ENCODE measurements at regions not wholly inside any gene's neighbourhood (a gene's known extent, or its start where the extent isn't known, plus 50 kb on each side); places are given as distances from the start of the nearest gene placed in this dataset.

DNA sequence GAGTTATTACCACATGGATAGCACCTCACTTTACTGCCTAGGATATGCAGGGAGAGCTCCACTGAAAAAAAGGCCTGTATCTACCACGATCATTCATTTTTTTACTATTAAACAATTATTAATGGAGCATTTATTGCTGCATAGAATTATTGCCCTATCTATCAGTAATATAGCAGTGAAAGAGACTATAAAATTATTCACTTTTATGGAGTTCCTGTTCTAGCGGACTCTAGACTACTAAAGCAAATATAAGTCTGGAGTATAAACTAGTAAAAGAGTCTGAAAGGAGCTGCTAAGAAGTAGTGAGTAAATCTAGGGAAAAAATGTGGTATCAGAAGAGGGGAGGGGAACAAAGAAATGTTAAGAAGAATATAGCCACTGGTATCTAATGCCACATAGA lies 150.4 kb upstream of the CYLC2 start:
- ChIA-PET POLR2A (ENCODE audit: unreplicated experiment) (interaction anchor here (0.6 kb wide), 1 partner anchor 100 kb away, joined by 3 read pairs; no protein-coding TSS in a partner anchor), CTCF (no interaction called here)
- Histone ChIP-seq H3K36me3 (ENCODE audit: low read depth) (no peaks in the 10 kb centered on the region), H3F3A (ENCODE audit: insufficient read depth, low read depth) (no peaks in the 10 kb centered on the region), H2AFZ (no peak overlapping the region), H4K20me1 (ENCODE audit: insufficient read depth) (no peaks in the 10 kb centered on the region), H3K27me3 (ENCODE audit: insufficient read depth, low read depth) (no peaks in the 10 kb centered on the region), H3K9me3 (ENCODE audit: insufficient read depth, low read depth) (no peaks in the 10 kb centered on the region), H3K9me2 (ENCODE audit: insufficient read depth) (peaks cover 6% of the 10 kb centered on the region), H3K79me2 (ENCODE audit: low read depth) (no peaks in the 10 kb centered on the region), H3K4me1 (replicated peaks; ENCODE audit: insufficient read depth) (no peaks in the 10 kb centered on the region), H3K4me2 (no peak overlapping the region), H3K27ac (no peak overlapping the region), H3K4me3 (no peak overlapping the region)
- intact Hi-C loops (cut with micrococcal nuclease; ENCODE audit: unreplicated experiment) = no loop called here
- no peak for DNase-seq
- BruUV-seq (replicated peaks) = no TSS peak
- no peak for TF ChIP-seq CTCF (conservative IDR thresholded peaks at IDR 0.05)
- no peak for TF ChIP-seq EZH2 (IDR thresholded peaks at IDR 0.05; ENCODE audit: low read depth)

GRCh38 chr9:102842423-102842822 lies 152.7 kb upstream of the CYLC2 start:
- CTCF ChIA-PET = no interaction called here
- POLR2A ChIA-PET (ENCODE audit: unreplicated experiment) = no interaction called here
- H3K4me3 ChIP-seq = no peak overlapping the region
- no peak overlapping the region for H2AFZ ChIP-seq
- intact Hi-C loops (cut with micrococcal nuclease; ENCODE audit: unreplicated experiment) = no loop called here
- no peak for DNase-seq
- no peaks in the 10 kb centered on the region for H3K4me1 ChIP-seq (replicated peaks; ENCODE audit: insufficient read depth)
- BruUV-seq (replicated peaks) = no TSS peak
- H3K79me2 ChIP-seq (ENCODE audit: low read depth) = no peaks in the 10 kb centered on the region
- H3K4me2 ChIP-seq = no peak overlapping the region
- H3K27ac ChIP-seq = no peak overlapping the region
- H3K9me2 ChIP-seq (ENCODE audit: insufficient read depth) = peaks cover 6% of the 10 kb centered on the region
- H3K9me3 ChIP-seq (ENCODE audit: insufficient read depth, low read depth) = no peaks in the 10 kb centered on the region
- H3K27me3 ChIP-seq (ENCODE audit: insufficient read depth, low read depth) = no peaks in the 10 kb centered on the region
- H3F3A ChIP-seq (ENCODE audit: insufficient read depth, low read depth) = no peaks in the 10 kb centered on the region
- TF ChIP-seq EZH2 (IDR thresholded peaks at IDR 0.05; ENCODE audit: low read depth) (no peak), CTCF (conservative IDR thresholded peaks at IDR 0.05) (no peak)
- no peaks in the 10 kb centered on the region for H3K36me3 ChIP-seq (ENCODE audit: low read depth)
- no peaks in the 10 kb centered on the region for H4K20me1 ChIP-seq (ENCODE audit: insufficient read depth)

GRCh38 chr9:102841376-102841775 lies 153.8 kb upstream of the CYLC2 start:
- H3K9me3 ChIP-seq (ENCODE audit: insufficient read depth, low read depth) = no peaks in the 10 kb centered on the region
- TF ChIP-seq CTCF (conservative IDR thresholded peaks at IDR 0.05) = no peak
- TF ChIP-seq EZH2 (IDR thresholded peaks at IDR 0.05; ENCODE audit: low read depth) = no peak
- H3K27ac ChIP-seq = no peak overlapping the region
- no TSS peak for BruUV-seq (replicated peaks)
- H3K79me2 ChIP-seq (ENCODE audit: low read depth) = no peaks in the 10 kb centered on the region
- POLR2A ChIA-PET (ENCODE audit: unreplicated experiment) = no interaction called here
- H3K4me2 ChIP-seq = no peak overlapping the region
- no peaks in the 10 kb centered on the region for H3F3A ChIP-seq (ENCODE audit: insufficient read depth, low read depth)
- no peaks in the 10 kb centered on the region for H4K20me1 ChIP-seq (ENCODE audit: insufficient read depth)
- peaks cover 6% of the 10 kb centered on the region; the same call in 1 of the 2 replicates for H3K9me2 ChIP-seq (ENCODE audit: insufficient read depth)
- CTCF ChIA-PET = no interaction called here
- H3K36me3 ChIP-seq (ENCODE audit: low read depth) = no peaks in the 10 kb centered on the region
- no peaks in the 10 kb centered on the region for H3K27me3 ChIP-seq (ENCODE audit: insufficient read depth, low read depth)
- H3K4me3 ChIP-seq = no peak overlapping the region
- intact Hi-C loops (cut with micrococcal nuclease; ENCODE audit: unreplicated experiment) = no loop called here
- no peak overlapping the region for H2AFZ ChIP-seq
- DNase-seq = no peak
- H3K4me1 ChIP-seq (replicated peaks; ENCODE audit: insufficient read depth) = no peaks in the 10 kb centered on the region
